GM12878 (cell line): ENCODE measurements at regions not wholly inside any gene's neighbourhood (a gene's known extent, or its start where the extent isn't known, plus 50 kb on each side); places are given as distances from the start of the nearest gene placed in this dataset.
A peak's percentile ranks its signal among the peaks of the same experiment; 100 is the strongest.

Experiments
- CUX1 ChIP-seq: IDR thresholded peaks from 2 replicates; pipeline ENCODE4 v1.6.1; 2012; ENCODE audit warnings: improper control_type of control experiment, low read depth, low read length; ENCODE audit not compliant: insufficient replicate concordance
- EED ChIP-seq: sonication (generic); IDR thresholded peaks from 2 replicates; pipeline ENCODE4 v1.6.1; 2016; ENCODE audit warnings: antibody characterized with exemption, low read depth
- ELK1 ChIP-seq: IDR thresholded peaks from 2 replicates; pipeline ENCODE4 v1.6.1; 2012; ENCODE audit warnings: low read depth, low read length, improper control_type of control experiment
- HDAC6 ChIP-seq: fragments of 200-600 bp; sonication (generic); IDR thresholded peaks from one replicate; pipeline ENCODE4 v1.8.0; 2017; ENCODE audit warnings: antibody characterized with exemption; ENCODE audit not compliant: unreplicated experiment
- JUNB ChIP-seq: IDR thresholded peaks from 2 replicates; pipeline ENCODE4 v1.6.1; 2016; ENCODE audit warnings: antibody characterized with exemption, mild to moderate bottlenecking
- LARP7 ChIP-seq: fragments of 450-650 bp; IDR thresholded peaks from 2 replicates; pipeline ENCODE4 v1.6.1; 2017; ENCODE audit warnings: mild to moderate bottlenecking
- MEF2B ChIP-seq: fragments of 450-650 bp; IDR thresholded peaks from 2 replicates; pipeline ENCODE4 v1.6.1; 2018; ENCODE audit warnings: mild to moderate bottlenecking, moderate library complexity; ENCODE audit not compliant: partially characterized antibody, poor library complexity, severe bottlenecking
- MTA2 ChIP-seq: fragments of 450-650 bp; IDR thresholded peaks from 2 replicates; pipeline ENCODE4 v1.6.1; 2016; ENCODE audit warnings: low read depth, mild to moderate bottlenecking, moderate library complexity
- MTA3 ChIP-seq: IDR thresholded peaks from 2 replicates; pipeline ENCODE4 v1.6.1; 2012; ENCODE audit warnings: low read length, inconsistent platforms, borderline replicate concordance
- NR2C1 ChIP-seq: fragments of 450-650 bp; IDR thresholded peaks from 2 replicates; pipeline ENCODE4 v1.6.1; 2017; ENCODE audit warnings: antibody characterized with exemption, mild to moderate bottlenecking, moderate library complexity
- NR2F1 ChIP-seq: fragments of 450-650 bp; conservative IDR thresholded peaks from 2 replicates; pipeline ENCODE4 v1.6.1; 2017; ENCODE audit warnings: mild to moderate bottlenecking
- PBX3 ChIP-seq: IDR thresholded peaks from 2 replicates; pipeline ENCODE4 v1.6.1; 2011; ENCODE audit warnings: mild to moderate bottlenecking, low read depth, low read length, moderate library complexity; ENCODE audit not compliant: insufficient replicate concordance
- POLR2AphosphoS5 ChIP-seq: IDR thresholded peaks from 2 replicates; pipeline ENCODE4 v1.6.1; 2011; ENCODE audit warnings: mild to moderate bottlenecking, low read length, inconsistent platforms
- RELA ChIP-seq: fragments of 450-650 bp; IDR thresholded peaks from 2 replicates; pipeline ENCODE4 v1.8.0; 2014; ENCODE audit warnings: borderline replicate concordance; ENCODE audit not compliant: partially characterized antibody
- ZBED1 ChIP-seq: IDR thresholded peaks from 2 replicates; pipeline ENCODE4 v1.6.1; 2016; ENCODE audit warnings: borderline replicate concordance
- ZNF24 ChIP-seq: fragments of 450-650 bp; IDR thresholded peaks from 2 replicates; pipeline ENCODE4 v1.6.1; 2017; ENCODE audit warnings: antibody characterized with exemption, mild to moderate bottlenecking
- TF ChIP-seq, protein P1 (sequence below): fragments of 450-650 bp; IDR thresholded peaks from 2 replicates; pipeline ENCODE4 v1.6.1; 2017; ENCODE audit warnings: antibody characterized with exemption, mild to moderate bottlenecking, moderate library complexity
- TF ChIP-seq, protein P2 (sequence below): fragments of 450-650 bp; IDR thresholded peaks from 2 replicates; pipeline ENCODE4 v1.6.1; 2014; ENCODE audit warnings: mild to moderate bottlenecking

DNA sequence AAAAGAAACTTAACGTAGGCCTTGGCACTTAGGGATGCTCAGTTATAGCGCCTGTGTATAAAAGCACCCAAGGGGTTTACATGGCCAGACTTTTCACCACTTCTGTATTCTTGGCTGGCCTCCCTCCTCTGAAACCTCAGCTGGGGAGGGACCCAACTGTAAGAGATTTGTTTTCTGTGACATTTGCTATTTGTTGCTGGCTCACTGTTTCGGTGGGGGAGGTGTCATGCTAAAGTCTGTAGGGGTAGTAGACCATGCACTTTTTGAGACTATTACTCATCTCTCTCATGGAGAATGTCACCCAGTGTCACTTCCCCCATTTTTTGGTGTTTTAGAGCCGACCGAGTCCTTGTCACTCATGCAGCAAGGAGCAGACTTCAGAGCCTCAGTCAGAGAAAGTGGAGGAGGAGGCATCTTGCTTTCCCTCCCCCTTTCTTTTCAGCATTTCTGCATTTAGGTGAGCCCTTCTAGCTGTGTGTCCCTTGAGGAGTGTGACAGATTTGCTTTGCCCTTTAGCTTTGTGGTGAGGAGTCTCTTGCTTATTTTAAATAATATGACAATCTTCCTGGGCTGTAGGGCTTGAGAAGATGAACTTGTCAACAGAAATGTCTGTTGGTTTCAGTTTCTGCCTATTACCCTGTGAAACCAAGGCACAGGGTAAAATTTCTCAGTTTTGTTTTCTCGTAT lies 160.1 kb downstream of the FASLG start (continued):
- peak; percentile 32; the same call in 1 of the 2 replicates for TF ChIP-seq LARP7
- no peak for TF ChIP-seq POLR2AphosphoS5
- no peak for TF ChIP-seq NR2C1
- peak; percentile 98 for TF ChIP-seq ZBED1
- TF ChIP-seq, protein P1, sequence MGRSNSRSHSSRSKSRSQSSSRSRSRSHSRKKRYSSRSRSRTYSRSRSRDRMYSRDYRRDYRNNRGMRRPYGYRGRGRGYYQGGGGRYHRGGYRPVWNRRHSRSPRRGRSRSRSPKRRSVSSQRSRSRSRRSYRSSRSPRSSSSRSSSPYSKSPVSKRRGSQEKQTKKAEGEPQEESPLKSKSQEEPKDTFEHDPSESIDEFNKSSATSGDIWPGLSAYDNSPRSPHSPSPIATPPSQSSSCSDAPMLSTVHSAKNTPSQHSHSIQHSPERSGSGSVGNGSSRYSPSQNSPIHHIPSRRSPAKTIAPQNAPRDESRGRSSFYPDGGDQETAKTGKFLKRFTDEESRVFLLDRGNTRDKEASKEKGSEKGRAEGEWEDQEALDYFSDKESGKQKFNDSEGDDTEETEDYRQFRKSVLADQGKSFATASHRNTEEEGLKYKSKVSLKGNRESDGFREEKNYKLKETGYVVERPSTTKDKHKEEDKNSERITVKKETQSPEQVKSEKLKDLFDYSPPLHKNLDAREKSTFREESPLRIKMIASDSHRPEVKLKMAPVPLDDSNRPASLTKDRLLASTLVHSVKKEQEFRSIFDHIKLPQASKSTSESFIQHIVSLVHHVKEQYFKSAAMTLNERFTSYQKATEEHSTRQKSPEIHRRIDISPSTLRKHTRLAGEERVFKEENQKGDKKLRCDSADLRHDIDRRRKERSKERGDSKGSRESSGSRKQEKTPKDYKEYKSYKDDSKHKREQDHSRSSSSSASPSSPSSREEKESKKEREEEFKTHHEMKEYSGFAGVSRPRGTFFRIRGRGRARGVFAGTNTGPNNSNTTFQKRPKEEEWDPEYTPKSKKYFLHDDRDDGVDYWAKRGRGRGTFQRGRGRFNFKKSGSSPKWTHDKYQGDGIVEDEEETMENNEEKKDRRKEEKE, result no peak
- peak; percentile 93 for TF ChIP-seq NR2F1
- TF ChIP-seq MTA3, result peak; percentile 99
- TF ChIP-seq ELK1, result no peak
- no peak for TF ChIP-seq CUX1
- TF ChIP-seq, protein P2, sequence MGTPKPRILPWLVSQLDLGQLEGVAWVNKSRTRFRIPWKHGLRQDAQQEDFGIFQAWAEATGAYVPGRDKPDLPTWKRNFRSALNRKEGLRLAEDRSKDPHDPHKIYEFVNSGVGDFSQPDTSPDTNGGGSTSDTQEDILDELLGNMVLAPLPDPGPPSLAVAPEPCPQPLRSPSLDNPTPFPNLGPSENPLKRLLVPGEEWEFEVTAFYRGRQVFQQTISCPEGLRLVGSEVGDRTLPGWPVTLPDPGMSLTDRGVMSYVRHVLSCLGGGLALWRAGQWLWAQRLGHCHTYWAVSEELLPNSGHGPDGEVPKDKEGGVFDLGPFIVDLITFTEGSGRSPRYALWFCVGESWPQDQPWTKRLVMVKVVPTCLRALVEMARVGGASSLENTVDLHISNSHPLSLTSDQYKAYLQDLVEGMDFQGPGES, result no peak
- peak; percentile 93 for TF ChIP-seq EED
- peak; percentile 72; the same call in 1 of the 2 replicates for TF ChIP-seq ZNF24
- TF ChIP-seq MTA2, result peak; percentile 91
- TF ChIP-seq HDAC6, result no peak
- peak; percentile 87 for TF ChIP-seq PBX3
- peak; percentile 23 for TF ChIP-seq RELA
- TF ChIP-seq JUNB, result peak; percentile 85
- peak; percentile 88 for TF ChIP-seq MEF2B
